Tibial artery (tissue), 4 donors: ENCODE measurements at regions not wholly inside any gene's neighbourhood (a gene's known extent, or its start where the extent isn't known, plus 50 kb on each side); places are given as distances from the start of the nearest gene placed in this dataset.

ENCODE experiments used
- DNase-seq, 2 donors: peaks; one replicate each; pipeline ENCODE4 v3.0.0-alpha.2; 2019
- H3K27ac ChIP-seq, 2 donors: fragments of 200-600 bp; sonication (generic) in 1 of 2; 1 replicate in 1 of 2; 2 replicates in 1 of 2; pipeline ENCODE4 v1.5.1; 2018 to 2019; ENCODE audit warnings: mild to moderate bottlenecking in 1 of 2
- H3K27me3 ChIP-seq, 2 donors: fragments of 200-600 bp; sonication (generic) in 1 of 2; one replicate each; pipeline versions ENCODE4 v1.5.1 to v1.6.0; 2016 to 2019
- H3K36me3 ChIP-seq, 3 donors: fragments of 200-600 bp; sonication (generic) in 2 of 3; one replicate each; pipeline ENCODE4 v1.5.1; 2016 to 2019; ENCODE audit warnings: mild to moderate bottlenecking in 2 of 3
- H3K4me1 ChIP-seq, 4 donors: fragments of 200-600 bp; sonication (generic) in 2 of 4; 1 replicate in 3 of 4; 2 replicates in 1 of 4; pipeline ENCODE4 v1.5.1; 2016 to 2019
- H3K4me3 ChIP-seq, 2 donors: fragments of 200-600 bp; sonication (generic) in 1 of 2; 1 replicate in 1 of 2; 2 replicates in 1 of 2; pipeline ENCODE4 v1.5.1; 2018 to 2019; ENCODE audit warnings: mild to moderate bottlenecking in 2 of 2
- H3K9me3 ChIP-seq, 3 donors: fragments of 200-600 bp; sonication (generic) in 1 of 3; one replicate each; pipeline ENCODE4 v1.5.1; 2016 to 2019
- CTCF ChIP-seq, 2 experiments: fragments of 200-600 bp in 1 of 2; fragments of 450-650 bp in 1 of 2; IDR thresholded peaks; one replicate each; pipeline ENCODE4 v1.5.1; 2017 to 2019; ENCODE audit warnings: antibody characterized with exemption in 2 of 2, mild to moderate bottlenecking in 1 of 2, moderate library complexity in 1 of 2
- intact Hi-C: fragments of 100-400 bp; cut with DNase I; formaldehyde crosslinking; loops from one replicate; pipeline ENCODE4 v1.15.0; 2023; ENCODE audit warnings: low total_unique reads

GRCh38 chr13:90416938-90417337 lies 930.5 kb upstream of the MIR17HG start:
- no peak for TF ChIP-seq CTCF (IDR thresholded peaks at IDR 0.05)

GRCh38 chr13:90420683-90421082 lies 926.8 kb upstream of the MIR17HG start:
- TF ChIP-seq CTCF (IDR thresholded peaks at IDR 0.05) = no peak
- intact Hi-C loops = no loop called here
- no peaks in the 10 kb centered on the region for H3K36me3 ChIP-seq

More at GRCh38 chr13:90416938-90417337, 930.5 kb upstream of the MIR17HG start:
- no peak overlapping the region for H3K27ac ChIP-seq
- H3K4me3 ChIP-seq = no peak overlapping the region
- H3K4me1 ChIP-seq = peaks cover 0 to 5% (median 0%) of the 10 kb centered on the region in 4 donors
- no peaks in the 10 kb centered on the region for H3K36me3 ChIP-seq
- no peaks in the 10 kb centered on the region for H3K27me3 ChIP-seq
- H3K9me3 ChIP-seq = no peaks in the 10 kb centered on the region
- no peak for DNase-seq
- intact Hi-C loops = no loop called here

GRCh38 chr13:90427322-90428272 lies 919.9 kb upstream of the MIR17HG start:
- H3K36me3 ChIP-seq = no peaks in the 10 kb centered on the region
- intact Hi-C loops = no loop called here

More at GRCh38 chr13:90420683-90421082, 926.8 kb upstream of the MIR17HG start:
- no peaks in the 10 kb centered on the region for H3K27me3 ChIP-seq
- H3K9me3 ChIP-seq = no peaks in the 10 kb centered on the region
- DNase-seq = no peak
- H3K4me3 ChIP-seq = no peak overlapping the region
- H3K27ac ChIP-seq = no peak overlapping the region
- H3K4me1 ChIP-seq = peaks cover 0 to 5% (median 0%) of the 10 kb centered on the region in 4 donors

GRCh38 chr13:90428522-90429210 lies 918.8 kb upstream of the MIR17HG start:
- no peaks in the 10 kb centered on the region for H3K27me3 ChIP-seq
- peaks cover 0 to 14% (median 0%) of the 10 kb centered on the region in 4 donors for H3K4me1 ChIP-seq
- H3K27ac ChIP-seq = no peak overlapping the region
- DNase-seq = no peak
- no peaks in the 10 kb centered on the region for H3K36me3 ChIP-seq
- intact Hi-C loops = no loop called here
- TF ChIP-seq CTCF (IDR thresholded peaks at IDR 0.05) = no peak
- H3K4me3 ChIP-seq = no peak overlapping the region
- H3K9me3 ChIP-seq = no peaks in the 10 kb centered on the region

More at GRCh38 chr13:90427322-90428272, 919.9 kb upstream of the MIR17HG start:
- peaks cover 0 to 14% (median 0%) of the 10 kb centered on the region in 4 donors for H3K4me1 ChIP-seq
- no peaks in the 10 kb centered on the region for H3K27me3 ChIP-seq
- no peaks in the 10 kb centered on the region for H3K9me3 ChIP-seq
- H3K27ac ChIP-seq = no peak overlapping the region
- no peak for TF ChIP-seq CTCF (IDR thresholded peaks at IDR 0.05)
- DNase-seq = no peak
- H3K4me3 ChIP-seq = no peak overlapping the region

- H3K27ac ChIP-seq = no peak overlapping the region
- no peak overlapping the region for H3K4me3 ChIP-seq
- no peak for TF ChIP-seq CTCF (IDR thresholded peaks at IDR 0.05)
- no peak for DNase-seq
- no peaks in the 10 kb centered on the region for H3K9me3 ChIP-seq
- peaks cover 0 to 14% (median 0%) of the 10 kb centered on the region in 4 donors for H3K4me1 ChIP-seq
- no peaks in the 10 kb centered on the region for H3K36me3 ChIP-seq
- intact Hi-C loops = no loop called here
- H3K27me3 ChIP-seq = no peaks in the 10 kb centered on the region
Measured at GRCh38 chr13:90430127-90430526, 917.4 kb upstream of the MIR17HG start.
